GM12892 (cell line): ENCODE measurements at regions not wholly inside any gene's neighbourhood (a gene's known extent, or its start where the extent isn't known, plus 50 kb on each side); places are given as distances from the start of the nearest gene placed in this dataset.

ENCODE experiments used
- POLR2A ChIP-seq: IDR thresholded peaks from 2 replicates; pipeline ENCODE4 v1.6.1; 2011; ENCODE audit warnings: low read depth, low read length, control low read depth
- POLR2AphosphoS5 ChIP-seq: IDR thresholded peaks from 2 replicates; pipeline ENCODE4 v1.6.1; 2011; ENCODE audit warnings: low read depth, low read length, control low read depth
- TAF1 ChIP-seq: IDR thresholded peaks from 2 replicates; pipeline ENCODE4 v1.6.1; 2011; ENCODE audit warnings: low read depth, mild to moderate bottlenecking, control low read depth, low read length, borderline replicate concordance

DNA sequence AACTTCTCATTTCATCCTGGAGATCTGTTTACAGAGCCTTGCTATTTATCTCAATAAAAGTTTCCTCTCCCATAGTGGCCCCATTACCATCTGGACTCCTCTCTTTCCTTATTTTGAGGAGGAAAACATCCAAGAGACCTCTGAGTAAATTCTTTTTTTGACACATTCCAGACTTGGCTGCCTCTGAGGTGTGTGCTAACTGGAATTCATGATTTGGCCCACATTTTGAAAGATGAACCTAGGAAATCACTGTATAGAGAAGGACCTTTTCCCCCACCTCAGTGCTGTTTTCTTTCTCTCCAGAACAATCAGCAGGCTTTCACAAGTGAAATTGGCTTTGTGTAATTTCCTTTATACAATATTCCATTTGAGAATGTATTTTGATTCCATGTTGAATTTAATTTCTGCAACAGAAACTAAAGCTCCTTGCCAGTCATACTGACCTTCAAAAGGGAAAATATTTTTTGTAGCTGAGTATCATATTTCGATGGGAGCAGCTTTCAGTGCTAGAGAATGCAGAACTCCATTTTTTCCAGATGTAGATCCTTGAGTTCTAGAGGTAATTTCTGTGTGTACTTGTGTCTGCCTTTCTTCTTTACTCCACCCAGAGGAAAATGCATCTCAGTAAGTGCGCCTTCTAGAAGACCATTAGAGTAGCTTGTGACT, 244.9 kb upstream of the RGS6 start:
- no peak for TF ChIP-seq POLR2AphosphoS5
- TF ChIP-seq POLR2A = no peak
- TF ChIP-seq TAF1 = no peak
